Hepatocyte (in vitro differentiated cells): ENCODE measurements at regions not wholly inside any gene's neighbourhood (a gene's known extent, or its start where the extent isn't known, plus 50 kb on each side); places are given as distances from the start of the nearest gene placed in this dataset.

Experiments
- CTCF ChIP-seq: fragments of 200-600 bp; sonication (generic); IDR thresholded peaks from 2 replicates; pipeline ENCODE4 v1.5.1; 2016; ENCODE audit warnings: antibody characterized with exemption, mild to moderate bottlenecking; ENCODE audit not compliant: poor library complexity
- EZH2 ChIP-seq: fragments of 200-600 bp; sonication (generic); IDR thresholded peaks from 2 replicates; pipeline ENCODE4 v1.6.1; 2016; ENCODE audit warnings: antibody characterized with exemption, mild to moderate bottlenecking, borderline replicate concordance
- EZH2phosphoT487 ChIP-seq: fragments of 200-600 bp; sonication (generic); IDR thresholded peaks from one replicate; pipeline ENCODE4 v1.6.1; 2018; ENCODE audit warnings: antibody characterized with exemption, mild to moderate bottlenecking, low read depth, moderate library complexity; ENCODE audit not compliant: unreplicated experiment, severe bottlenecking

GRCh38 chr7:121609208-121609607, 213.1 kb upstream of the FAM3C start:
- TF ChIP-seq CTCF (no peak), EZH2 (no peak), EZH2phosphoT487 (no peak)
